ENCODE measurements at regions not wholly inside any gene's neighbourhood (a gene's known extent, or its start where the extent isn't known, plus 50 kb on each side); places are given as distances from the start of the nearest gene placed in this dataset.

GRCh38 chr2:235264121-235264493 is 229.7 kb upstream of the AGAP1 start:
- Histone ChIP-seq H3K4me3 (replicated peaks; ENCODE audit: insufficient read depth, low read length) (no peak overlapping the region), H3K27me3 (ENCODE audit: insufficient read depth, poor library complexity, severe bottlenecking) (peaks cover 11% of the 10 kb centered on the region), H3K27ac (replicated peaks) (no peak overlapping the region)
- no peak for DNase-seq (ENCODE audit: low read depth in 1 of 2, low spot score in 1 of 2)
- TF ChIP-seq POLR2AphosphoS5 (IDR thresholded peaks at IDR 0.05; ENCODE audit: low read depth) = no peak
- no peak for TF ChIP-seq CTCF (IDR thresholded peaks at IDR 0.05; ENCODE audit: insufficient read depth, low read length)
- TF ChIP-seq REST (IDR thresholded peaks at IDR 0.05; ENCODE audit: insufficient replicate concordance, low read depth) = no peak
- no peak for TF ChIP-seq SPI1 (IDR thresholded peaks at IDR 0.05; ENCODE audit: borderline replicate concordance, low read depth)
- no peak for TF ChIP-seq GABPA (IDR thresholded peaks at IDR 0.05; ENCODE audit: low read depth)

DNA sequence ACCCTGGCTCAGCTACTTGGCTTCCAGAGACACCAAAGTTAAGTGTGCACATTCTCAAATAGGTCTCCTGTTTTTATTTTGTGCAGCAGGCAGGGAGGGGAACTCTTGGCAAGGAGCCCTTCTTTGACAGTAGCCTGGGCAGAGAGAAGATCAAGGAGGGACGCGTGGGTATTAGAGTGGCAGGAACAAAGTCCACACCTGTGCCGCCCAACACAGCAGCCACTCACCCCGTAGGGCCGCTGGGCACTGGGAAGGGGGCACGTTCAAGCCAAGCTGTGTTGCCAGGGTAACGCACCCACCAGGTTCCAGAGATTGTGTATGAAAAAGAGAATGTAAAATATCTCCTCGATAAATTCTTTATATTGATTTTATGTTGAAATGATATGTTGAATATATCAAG is 229.3 kb upstream of the AGAP1 start:
- Histone ChIP-seq H3K4me3 (replicated peaks; ENCODE audit: insufficient read depth, low read length) (no peak overlapping the region), H3K27ac (replicated peaks) (no peak overlapping the region), H3K27me3 (ENCODE audit: insufficient read depth, poor library complexity, severe bottlenecking) (peaks cover 12% of the 10 kb centered on the region)
- no peak for TF ChIP-seq GABPA (IDR thresholded peaks at IDR 0.05; ENCODE audit: low read depth)
- no peak for DNase-seq (ENCODE audit: low read depth in 1 of 2, low spot score in 1 of 2)

GRCh38 chr2:235265348-235265965 is 228.4 kb upstream of the AGAP1 start:
- no peak for DNase-seq (ENCODE audit: low read depth in 1 of 2, low spot score in 1 of 2)
- H3K27me3 ChIP-seq (ENCODE audit: insufficient read depth, poor library complexity, severe bottlenecking) = peaks cover 12% of the 10 kb centered on the region
- H3K4me3 ChIP-seq (replicated peaks; ENCODE audit: insufficient read depth, low read length) = no peak overlapping the region
- H3K27ac ChIP-seq (replicated peaks) = no peak overlapping the region
- TF ChIP-seq GABPA (IDR thresholded peaks at IDR 0.05; ENCODE audit: low read depth) (no peak), CTCF (IDR thresholded peaks at IDR 0.05; ENCODE audit: insufficient read depth, low read length) (no peak), SPI1 (IDR thresholded peaks at IDR 0.05; ENCODE audit: borderline replicate concordance, low read depth) (no peak), REST (IDR thresholded peaks at IDR 0.05; ENCODE audit: insufficient replicate concordance, low read depth) (no peak), POLR2AphosphoS5 (IDR thresholded peaks at IDR 0.05; ENCODE audit: low read depth) (no peak)

DNA sequence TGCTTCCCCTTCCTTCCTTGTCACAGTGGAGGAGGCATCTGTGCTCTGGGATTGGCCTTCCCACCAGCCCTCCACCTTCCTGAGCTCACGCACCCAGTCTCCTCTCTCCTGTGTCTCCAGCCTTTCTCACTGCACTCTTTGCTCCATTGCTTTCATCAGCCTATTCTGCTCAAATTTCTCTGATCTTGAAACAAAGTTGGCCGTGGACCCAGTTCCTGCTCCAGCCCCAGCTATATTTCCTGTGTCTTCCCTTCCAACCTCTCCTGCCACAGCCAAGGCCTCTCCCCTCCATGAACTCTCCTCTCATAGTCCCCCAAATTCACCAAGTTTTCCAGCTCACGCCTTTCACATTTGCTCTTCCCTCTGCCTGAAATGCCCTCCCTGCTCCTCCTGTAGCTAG is 226.6 kb upstream of the AGAP1 start:
- TF ChIP-seq REST (IDR thresholded peaks at IDR 0.05; ENCODE audit: insufficient replicate concordance, low read depth) (no peak), SPI1 (IDR thresholded peaks at IDR 0.05; ENCODE audit: borderline replicate concordance, low read depth) (no peak), POLR2AphosphoS5 (IDR thresholded peaks at IDR 0.05; ENCODE audit: low read depth) (no peak), GABPA (IDR thresholded peaks at IDR 0.05; ENCODE audit: low read depth) (no peak), CTCF (IDR thresholded peaks at IDR 0.05; ENCODE audit: insufficient read depth, low read length) (no peak)
- Histone ChIP-seq H3K27me3 (ENCODE audit: insufficient read depth, poor library complexity, severe bottlenecking) (peaks cover 12% of the 10 kb centered on the region), H3K27ac (replicated peaks) (no peak overlapping the region), H3K4me3 (replicated peaks; ENCODE audit: insufficient read depth, low read length) (no peak overlapping the region)
- no peak for DNase-seq (ENCODE audit: low read depth in 1 of 2, low spot score in 1 of 2)
